Activated CD8-positive, alpha-beta memory T cell treated with anti-CD3 and anti-CD28 coated beads, Interleukin-2, amount 50 U/mL, for 24 hours (primary cell): ENCODE measurements at regions not wholly inside any gene's neighbourhood (a gene's known extent, or its start where the extent isn't known, plus 50 kb on each side); places are given as distances from the start of the nearest gene placed in this dataset.

ENCODE experiments used
- DNase-seq: peaks from one replicate; pipeline ENCODE4 v3.0.0-alpha.2; 2020; ENCODE audit errors: extremely low read depth

GRCh38 chr1:193806079-193807048 is 620.0 kb upstream of the B3GALT2 start:
- no peak for DNase-seq

DNA sequence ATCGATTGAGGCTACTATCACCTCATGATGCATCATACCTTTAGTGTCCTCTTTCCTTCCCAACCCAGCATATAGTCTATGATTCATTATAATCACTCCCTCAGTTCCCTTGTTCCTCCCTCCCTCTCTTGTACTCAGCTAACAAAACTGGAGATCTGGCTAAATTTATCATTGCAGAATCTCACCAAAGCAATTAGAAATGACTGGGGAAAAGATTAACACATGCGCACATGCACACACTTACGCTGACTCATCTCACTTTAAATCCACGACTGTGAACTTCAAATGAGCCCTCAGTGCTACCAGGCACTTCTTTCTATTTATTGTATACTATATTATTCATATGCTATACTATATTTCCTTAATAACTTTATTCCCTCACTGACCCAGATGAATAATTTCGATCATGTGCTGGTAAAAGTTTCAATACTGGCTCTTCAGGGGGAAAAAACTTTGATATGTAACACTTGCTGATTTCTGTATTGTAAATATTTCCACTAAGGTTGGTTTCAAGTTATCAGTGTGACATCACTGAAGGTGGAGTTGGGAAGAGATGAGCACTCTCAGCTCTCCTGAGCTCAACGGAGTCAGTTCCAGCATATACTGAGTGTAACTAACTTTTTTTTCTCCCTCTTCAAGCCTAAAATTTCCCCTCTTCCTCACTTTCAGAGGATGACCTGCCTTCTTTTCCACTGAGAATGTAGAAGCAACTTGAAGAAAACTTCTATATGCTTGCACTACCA is 613.7 kb upstream of the B3GALT2 start:
- DNase-seq: no peak

DNA sequence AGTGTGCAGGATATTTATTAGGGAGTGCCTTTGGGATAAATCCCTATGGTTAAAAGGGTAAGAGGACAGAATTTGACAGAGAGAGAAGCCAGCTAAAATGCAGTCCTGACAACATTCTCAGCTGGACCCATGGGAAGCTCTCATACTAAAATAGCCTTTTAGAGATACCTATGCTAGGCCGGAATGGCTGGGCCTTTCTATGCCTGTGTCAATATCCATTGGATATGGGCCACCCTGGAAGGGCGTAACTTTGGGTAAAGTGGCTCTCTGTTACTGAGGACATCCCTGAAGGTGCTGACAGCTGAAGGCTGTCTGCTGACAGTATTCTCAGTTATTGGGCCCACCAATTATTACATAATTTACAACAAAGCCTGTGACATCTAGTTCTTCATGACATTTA is 613.0 kb upstream of the B3GALT2 start:
- DNase-seq: no peak

- DNase-seq: no peak
Measured at GRCh38 chr1:193794239-193794638, 607.8 kb upstream of the B3GALT2 start.

DNA sequence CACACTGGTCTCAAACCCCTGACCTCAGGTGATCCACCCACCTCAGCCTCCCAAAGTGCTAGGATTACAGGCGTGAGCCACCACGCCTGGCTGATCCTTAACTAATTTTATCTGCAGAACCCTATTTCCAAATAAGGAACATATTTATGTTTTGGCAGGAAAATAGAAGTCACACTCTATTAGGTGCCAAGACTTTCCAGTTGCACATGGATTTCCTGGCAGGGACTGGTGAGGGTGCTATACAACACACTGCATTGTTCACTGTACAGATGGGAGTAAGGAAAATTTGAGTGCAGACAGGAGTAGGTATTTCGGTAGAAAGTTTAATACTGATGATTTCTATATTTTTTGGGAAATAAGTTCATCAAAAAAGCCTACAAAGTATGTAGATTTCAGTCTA is 605.3 kb upstream of the B3GALT2 start:
- no peak for DNase-seq

DNA sequence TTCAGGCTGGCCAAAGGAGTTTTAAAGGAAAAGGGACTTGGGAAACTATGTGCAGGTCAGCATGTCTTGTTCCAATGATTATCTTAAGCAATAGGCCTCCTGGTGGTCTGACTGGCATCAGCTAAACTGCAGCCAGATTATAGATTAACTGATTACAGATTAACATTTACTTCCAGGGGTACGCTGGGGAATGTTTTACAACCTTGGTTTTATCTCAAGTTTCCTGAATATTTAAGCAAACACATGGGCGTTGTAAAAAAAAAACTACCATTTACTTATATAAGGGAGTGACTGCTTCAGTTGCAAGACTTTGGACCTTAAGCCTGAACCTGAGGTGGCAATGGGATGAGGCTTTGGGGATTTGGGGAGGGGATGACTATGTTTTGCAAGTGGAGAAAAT is 600.6 kb upstream of the B3GALT2 start:
- no peak for DNase-seq

- DNase-seq: no peak
Measured at GRCh38 chr1:193785850-193786420, 599.5 kb upstream of the B3GALT2 start.

GRCh38 chr1:193774536-193775323 is 588.3 kb upstream of the B3GALT2 start:
- DNase-seq: no peak

GRCh38 chr1:193771596-193771995 is 585.2 kb upstream of the B3GALT2 start:
- DNase-seq: no peak

- no peak for DNase-seq
Measured at GRCh38 chr1:193769651-193770050, 583.2 kb upstream of the B3GALT2 start.

DNA sequence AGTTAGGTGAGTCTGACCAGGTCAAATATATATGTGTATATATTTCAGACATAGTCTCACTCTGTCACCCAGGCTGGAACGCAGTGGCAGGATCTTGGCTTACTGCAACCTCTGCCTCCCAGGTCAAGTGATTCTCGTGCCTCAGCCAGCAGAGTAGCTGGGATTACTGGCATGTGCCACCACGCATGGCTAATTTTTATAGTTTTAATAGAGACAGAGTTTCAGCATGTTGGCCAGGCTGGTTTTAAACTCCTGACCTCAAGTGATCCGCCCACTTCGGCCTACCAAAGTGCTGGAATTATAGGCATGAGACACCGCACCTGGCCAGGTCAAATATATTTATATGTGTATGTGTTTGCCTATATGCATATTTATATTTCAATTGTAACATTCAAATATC is 581.5 kb upstream of the B3GALT2 start:
- no peak for DNase-seq

- no peak for DNase-seq
Measured at GRCh38 chr1:193766329-193766728, 579.9 kb upstream of the B3GALT2 start.

GRCh38 chr1:193763266-193763665 is 576.9 kb upstream of the B3GALT2 start:
- DNase-seq: no peak

DNA sequence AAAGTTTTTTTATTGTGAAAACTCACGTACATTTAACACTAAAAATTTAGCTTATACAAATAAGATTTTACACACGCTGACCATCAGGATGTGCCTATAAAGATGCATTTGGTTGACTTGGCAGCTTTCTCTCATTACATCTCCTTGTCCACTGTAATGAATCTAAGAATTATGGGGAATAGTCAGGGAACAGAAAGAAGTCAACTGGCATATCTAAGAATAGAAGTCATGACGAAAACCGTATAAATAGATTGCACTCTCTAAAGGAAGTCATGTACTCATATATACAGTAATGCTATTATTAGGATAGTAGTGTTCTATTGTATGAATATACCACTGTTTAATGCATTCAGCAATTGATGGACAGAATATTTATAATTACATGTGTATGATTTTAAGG is 575.8 kb upstream of the B3GALT2 start:
- DNase-seq: no peak

DNA sequence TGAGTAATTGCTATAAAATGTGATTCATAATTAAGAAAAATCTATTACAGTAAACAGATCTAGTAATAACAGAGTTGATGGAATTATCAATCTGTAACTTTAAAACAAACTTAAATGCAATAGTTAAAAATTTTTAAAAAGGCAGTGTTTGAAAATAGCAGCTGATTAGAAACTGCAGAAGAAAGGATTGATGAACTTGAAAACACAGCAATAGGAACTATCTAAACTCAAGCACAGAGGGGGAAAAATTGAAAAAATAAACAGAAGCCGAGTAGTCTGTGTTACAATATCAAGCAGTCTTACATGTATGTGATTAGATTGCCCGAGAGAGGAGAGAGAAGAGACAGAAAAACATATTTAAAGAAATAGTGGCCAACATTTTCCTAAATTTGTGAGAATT is 569.0 kb upstream of the B3GALT2 start:
- no peak for DNase-seq

GRCh38 chr1:193754732-193755427 is 568.5 kb upstream of the B3GALT2 start:
- no peak for DNase-seq

DNA sequence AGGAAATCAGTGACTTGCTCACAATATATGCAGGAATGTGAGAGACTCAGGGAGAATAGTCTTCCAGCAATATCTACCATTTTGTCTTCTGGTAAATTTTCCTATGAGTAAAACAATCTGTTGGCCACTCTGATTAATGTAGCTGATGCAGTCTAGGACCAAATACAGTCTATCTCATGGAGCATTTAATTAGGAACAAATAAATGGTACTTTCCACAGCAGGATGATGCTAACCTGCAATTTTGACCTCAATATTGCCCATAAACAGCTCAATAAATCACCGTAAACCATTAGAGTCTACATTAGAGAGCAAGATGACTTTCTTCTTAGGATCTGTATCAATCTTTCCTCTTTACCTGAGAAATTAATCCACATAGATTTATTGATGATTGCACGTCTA is 567.7 kb upstream of the B3GALT2 start:
- DNase-seq: no peak

GRCh38 chr1:193753038-193753756 is 566.8 kb upstream of the B3GALT2 start:
- DNase-seq: no peak

- no peak for DNase-seq
Measured at GRCh38 chr1:193749868-193750267, 563.5 kb upstream of the B3GALT2 start.

GRCh38 chr1:193747579-193747978 is 561.2 kb upstream of the B3GALT2 start:
- no peak for DNase-seq

- DNase-seq: no peak
Measured at GRCh38 chr1:193741228-193741627, 554.8 kb upstream of the B3GALT2 start.
